A549 (cell line): ENCODE measurements at regions not wholly inside any gene's neighbourhood (a gene's known extent, or its start where the extent isn't known, plus 50 kb on each side); places are given as distances from the start of the nearest gene placed in this dataset.

Experiments used
- CTCF ChIP-seq: fragments of >200 bp; sonication (Bioruptor Twin); formaldehyde crosslinking; IDR thresholded peaks from 3 replicates; pipeline ENCODE4 v1.5.1; 2016
- EHF ChIP-seq: fragments of 250-450 bp; sonication (Bioruptor Pico); IDR thresholded peaks from 2 replicates; pipeline ENCODE4 v1.5.0; 2020; ENCODE audit warnings: mild to moderate bottlenecking
- KDM5A ChIP-seq: fragments of 200-600 bp; sonication (generic); IDR thresholded peaks from 2 replicates; pipeline ENCODE4 v1.6.1; 2016; ENCODE audit warnings: antibody characterized with exemption, mild to moderate bottlenecking
- MAX ChIP-seq: IDR thresholded peaks from 2 replicates; pipeline ENCODE4 v1.6.1; 2012
- NPAS2 ChIP-seq: fragments of 250-450 bp; sonication (Bioruptor Pico); IDR thresholded peaks from 2 replicates; pipeline ENCODE4 v1.8.0; 2022; ENCODE audit warnings: mild to moderate bottlenecking, moderate library complexity, borderline replicate concordance
- PHF8 ChIP-seq: fragments of 200-600 bp; sonication (generic); IDR thresholded peaks from 2 replicates; pipeline ENCODE4 v1.6.1; 2016; ENCODE audit warnings: low read depth, mild to moderate bottlenecking, antibody characterized with exemption, moderate library complexity, borderline replicate concordance
- POLR2A ChIP-seq: IDR thresholded peaks from 2 replicates; pipeline ENCODE4 v1.6.1; 2012; ENCODE audit warnings: mild to moderate bottlenecking, low read length
- RAD21 ChIP-seq, 2 experiments: fragments of >200 bp in 1 of 2; sonication (Bioruptor Twin) in 1 of 2; formaldehyde crosslinking in 1 of 2; IDR thresholded peaks in 1 of 2; conservative IDR thresholded peaks in 1 of 2; 2 replicates in 1 of 2; 3 replicates in 1 of 2; pipeline ENCODE4 v1.6.1; 2012 to 2018; ENCODE audit warnings: inconsistent platforms in 1 of 2
- TP53 ChIP-seq: fragments of 250-450 bp; sonication (Bioruptor Pico); IDR thresholded peaks from 2 replicates; pipeline ENCODE4 v1.5.0; 2021; ENCODE audit warnings: mild to moderate bottlenecking, moderate library complexity
- ZFP36 ChIP-seq: fragments of 450-650 bp; IDR thresholded peaks from 2 replicates; pipeline ENCODE4 v1.6.1; 2014; ENCODE audit warnings: borderline replicate concordance; ENCODE audit not compliant: partially characterized antibody

DNA sequence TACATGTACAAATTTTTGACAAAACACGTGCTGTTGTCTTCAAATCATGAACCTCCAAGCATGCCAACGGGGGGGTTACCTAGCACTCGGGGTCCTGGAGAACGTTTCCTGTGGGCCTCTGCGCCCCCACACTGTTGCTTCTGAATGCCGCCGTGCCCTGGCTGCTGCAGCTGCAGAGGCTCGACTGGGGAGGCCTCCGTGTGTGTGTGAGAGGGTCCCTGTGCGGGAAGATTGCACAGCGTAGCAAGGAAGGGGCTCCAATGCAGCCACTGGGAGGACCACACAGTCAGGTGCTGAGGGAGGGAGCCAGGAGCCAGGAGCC, 1322.2 kb downstream of the TBC1D22A start:
- TF ChIP-seq CTCF (no peak), ZFP36 (no peak), EHF (CRISPR knock-in tag) (no peak), POLR2A (no peak), RAD21 (conservative IDR thresholded peaks at IDR 0.05 in 1 of 2, IDR thresholded peaks at IDR 0.05 in 1 of 2) (no peak), TP53 (CRISPR knock-in tag) (no peak), KDM5A (no peak), NPAS2 (no peak), PHF8 (no peak), MAX (no peak)
